ENCODE measurements at regions not wholly inside any gene's neighbourhood (a gene's known extent, or its start where the extent isn't known, plus 50 kb on each side); places are given as distances from the start of the nearest gene placed in this dataset.

- Histone ChIP-seq H3K23ac (ENCODE audit: insufficient read length, low read depth, low read length) (no peak overlapping the region), H2BK15ac (ENCODE audit: low read depth, low read length) (no peak overlapping the region), H3K9ac (ENCODE audit: extremely low read depth, insufficient read length, low read length) (no peak overlapping the region), H2AFZ (ENCODE audit: low read length) (no peak overlapping the region), H2BK5ac (ENCODE audit: insufficient read length, low read length) (no peak overlapping the region), H3K18ac (ENCODE audit: insufficient read length, low read depth, low read length) (no peak overlapping the region), H2AK5ac (ENCODE audit: insufficient read length, low read length) (no peak overlapping the region), H2BK12ac (ENCODE audit: insufficient read length, low read depth, low read length) (no peak overlapping the region), H3K79me1 (ENCODE audit: insufficient read depth, low read depth, low read length, poor library complexity, severe bottlenecking) (no peaks in the 10 kb centered on the region), H3K14ac (ENCODE audit: insufficient read depth, low read length) (no peak overlapping the region), H2BK120ac (ENCODE audit: low read depth, low read length, poor library complexity, severe bottlenecking) (no peak overlapping the region), H3K27ac (ENCODE audit: insufficient read length, low read depth, low read length) (no peak overlapping the region), H3K4ac (ENCODE audit: low read depth, low read length) (no peak overlapping the region), H4K8ac (replicated peaks; ENCODE audit: insufficient read length, low read depth, low read length) (no peak overlapping the region), H3T11ph (ENCODE audit: low read length) (no peak overlapping the region), H4K5ac (ENCODE audit: insufficient read length, low read depth, low read length) (no peak overlapping the region), H3K23me2 (ENCODE audit: insufficient read length, low read depth, low read length, poor library complexity, severe bottlenecking) (no peaks in the 10 kb centered on the region), H4K20me1 (ENCODE audit: control insufficient read depth, insufficient read depth, insufficient read length) (no peaks in the 10 kb centered on the region), H3K27me3 (ENCODE audit: insufficient read depth, low read length) (no peaks in the 10 kb centered on the region), H3K4me2 (ENCODE audit: insufficient read depth, insufficient read length, low read length) (no peak overlapping the region), H4K91ac (ENCODE audit: insufficient read length, low read depth, low read length) (no peak overlapping the region), H3K4me1 (ENCODE audit: insufficient read depth, low read length) (peaks cover 4% of the 10 kb centered on the region; the same call in 1 of the 2 replicates), H3K9me3 (ENCODE audit: control insufficient read depth, low read depth, low read length) (no peaks in the 10 kb centered on the region), H3K56ac (ENCODE audit: insufficient read length, low read depth, low read length) (no peak overlapping the region), H2BK20ac (ENCODE audit: low read depth, low read length, poor library complexity, severe bottlenecking) (no peak overlapping the region), H3K79me2 (ENCODE audit: insufficient read depth, low read length) (no peaks in the 10 kb centered on the region)
- H3K27ac Mint-ChIP-seq: peak overlapping the region in 2 of 3 experiments; percentile 4 to 28; a peak in 2 of 7 replicates
- DNase-seq: no peak
- 0 out of 5 replicates have a peak overlapping the region, but pooled peaks of 1 of the 2 experiments have one; percentile 3 for H3K4me3 Mint-ChIP-seq
- H3K27me3 Mint-ChIP-seq (ENCODE audit: low read depth): peaks cover 2% of the 10 kb centered on the region
- H3K4me1 Mint-ChIP-seq: peaks cover 40 to 41% of the 10 kb centered on the region in 2 experiments
- peaks cover 0 to 2% (median 0%) of the 10 kb centered on the region in 3 experiments; a peak in 2 of 7 replicates for H3K36me3 Mint-ChIP-seq (ENCODE audit: insufficient read depth in 1 of 3, low read depth in 3 of 3)
- no peaks in the 10 kb centered on the region for H3K9me3 Mint-ChIP-seq
- TF ChIP-seq CTCF (conservative IDR thresholded peaks at IDR 0.05): no peak
- WGBS (ENCODE audit: extremely low coverage, insufficient read length, low lambda C conversion rate): no CpG with 5 or more reads among the region's 3 CpGs
Observed at GRCh38 chr14:39673734-39674133, 241.5 kb upstream of the FBXO33 start.
